ENCODE measurements at regions not wholly inside any gene's neighbourhood (a gene's known extent, or its start where the extent isn't known, plus 50 kb on each side); places are given as distances from the start of the nearest gene placed in this dataset.

DNA sequence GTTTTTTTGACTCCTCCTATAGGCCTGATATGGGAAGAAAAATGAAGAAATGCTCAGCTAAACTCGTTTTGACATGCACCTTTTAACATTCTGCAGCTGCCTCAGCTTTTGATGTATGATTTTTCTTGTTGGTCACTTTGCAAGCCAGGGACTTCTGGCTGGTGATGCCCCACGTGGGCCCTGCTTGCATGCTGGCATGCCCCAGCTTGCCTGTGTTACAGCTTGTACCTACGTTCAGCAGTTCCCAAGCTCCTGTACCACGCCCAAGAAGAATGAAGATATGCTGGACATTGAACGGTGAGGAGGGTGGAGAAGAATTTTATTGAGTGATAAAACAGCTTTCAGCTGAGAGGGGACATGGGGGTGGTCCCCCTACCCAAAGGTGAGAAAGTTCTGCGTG lies 245.6 kb upstream of the FZD8 start:
- no peak for DNase-seq
- H3K36me3 ChIP-seq, result no peaks in the 10 kb centered on the region
- no peak for ATAC-seq
- no peaks in the 10 kb centered on the region for H3K4me1 ChIP-seq
- TF ChIP-seq CTCF (IDR thresholded peaks at IDR 0.05 in 4 of 5, conservative IDR thresholded peaks at IDR 0.05 in 1 of 5), result no peak
- TF ChIP-seq POLR2A (IDR thresholded peaks at IDR 0.05), result no peak
- H3K27me3 ChIP-seq, result peaks cover 0 to 3% (median 0%) of the 10 kb centered on the region in 3 donors
- no peaks in the 10 kb centered on the region for H3K9me3 ChIP-seq
- intact Hi-C loops (cut with DNase I; ENCODE audit: low total_unique reads), result no loop called here
- in situ Hi-C loops (cut with MboI; ENCODE audit: low sequenced_read_pairs in 4 of 4), result no loop called here
- H3K4me3 ChIP-seq, result no peak overlapping the region
- no peak overlapping the region for H3K27ac ChIP-seq

- ATAC-seq (no peak), DNase-seq (no peak)
- H3K27ac ChIP-seq, result no peak overlapping the region
- H3K36me3 ChIP-seq, result no peaks in the 10 kb centered on the region
- H3K9me3 ChIP-seq, result no peaks in the 10 kb centered on the region
- H3K4me3 ChIP-seq, result no peak overlapping the region
- no peaks in the 10 kb centered on the region for H3K4me1 ChIP-seq
- in situ Hi-C loops (cut with MboI; ENCODE audit: low sequenced_read_pairs in 4 of 4) (no loop called here), intact Hi-C loops (cut with DNase I; ENCODE audit: low total_unique reads) (no loop called here)
- H3K27me3 ChIP-seq, result peaks cover 0 to 3% (median 0%) of the 10 kb centered on the region in 3 donors
- TF ChIP-seq POLR2A (IDR thresholded peaks at IDR 0.05), result no peak
- TF ChIP-seq CTCF (IDR thresholded peaks at IDR 0.05 in 4 of 5, conservative IDR thresholded peaks at IDR 0.05 in 1 of 5), result no peak
Observed at GRCh38 chr10:35885076-35885475, 243.0 kb upstream of the FZD8 start.

DNA sequence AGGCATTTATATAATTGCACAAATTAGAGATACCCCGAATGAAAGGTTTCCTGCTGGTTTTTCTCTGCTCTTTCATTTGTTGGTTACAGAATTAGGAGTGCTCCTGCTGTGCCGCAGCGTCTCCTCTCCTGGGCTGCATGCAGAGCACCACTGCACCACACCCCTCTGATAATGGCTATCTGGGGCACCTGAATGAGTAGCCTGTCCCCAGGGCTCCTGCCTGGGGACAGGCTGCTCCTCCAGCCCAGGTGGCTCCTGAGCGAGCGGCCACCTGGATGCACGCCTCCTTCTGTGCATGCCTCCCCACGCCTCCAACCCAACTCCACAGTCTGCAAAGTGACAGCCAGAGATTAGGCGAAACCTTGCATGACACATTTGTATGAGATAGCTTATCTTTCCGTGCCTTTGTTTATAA lies 242.6 kb upstream of the FZD8 start:
- ATAC-seq (no peak), DNase-seq (no peak)
- Histone ChIP-seq H3K4me3 (no peak overlapping the region), H3K4me1 (no peaks in the 10 kb centered on the region), H3K36me3 (no peaks in the 10 kb centered on the region), H3K9me3 (no peaks in the 10 kb centered on the region), H3K27me3 (peaks cover 0 to 3% (median 0%) of the 10 kb centered on the region in 3 donors), H3K27ac (no peak overlapping the region)
- TF ChIP-seq POLR2A (IDR thresholded peaks at IDR 0.05) (no peak), CTCF (IDR thresholded peaks at IDR 0.05 in 4 of 5, conservative IDR thresholded peaks at IDR 0.05 in 1 of 5) (no peak)
- intact Hi-C loops (cut with DNase I; ENCODE audit: low total_unique reads) (no loop called here), in situ Hi-C loops (cut with MboI; ENCODE audit: low sequenced_read_pairs in 4 of 4) (no loop called here)

DNA sequence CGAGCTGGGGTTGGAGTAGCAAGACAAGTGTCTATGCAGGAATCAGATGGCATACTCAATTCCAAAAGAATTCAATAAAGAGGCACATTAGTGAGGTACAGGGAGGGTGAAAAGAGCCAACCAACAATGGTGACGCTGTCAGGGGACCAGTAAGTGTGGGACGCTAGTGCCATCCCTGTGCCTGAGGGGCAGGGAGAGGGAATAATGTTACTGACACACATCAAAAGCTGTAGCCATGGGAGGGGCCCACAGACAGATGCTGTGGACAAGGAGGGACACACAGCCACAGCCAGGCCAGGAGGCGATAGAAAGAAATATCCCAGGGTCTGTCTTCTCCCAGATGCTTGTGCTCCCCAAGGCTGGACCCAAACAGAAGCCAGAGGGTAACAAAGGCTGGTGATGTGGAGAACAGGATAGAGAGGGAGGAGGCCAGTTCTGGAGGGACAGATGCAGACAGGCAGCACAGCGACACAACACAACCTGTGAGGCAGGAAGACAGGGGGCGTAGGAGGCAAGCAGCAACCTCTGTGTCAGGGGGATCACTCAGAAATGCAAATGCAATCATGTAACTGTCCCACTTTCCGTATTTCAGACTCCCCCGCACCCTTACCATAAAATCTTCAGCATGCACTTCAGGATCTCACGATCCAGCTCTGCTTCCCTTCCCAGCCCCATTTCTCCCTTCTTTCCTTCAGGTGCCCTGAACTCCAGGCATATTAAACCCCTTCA lies 240.5 kb upstream of the FZD8 start:
- H3K27me3 ChIP-seq, result no peaks in the 10 kb centered on the region
- no peak for TF ChIP-seq POLR2A (IDR thresholded peaks at IDR 0.05)
- TF ChIP-seq CTCF (IDR thresholded peaks at IDR 0.05 in 4 of 5, conservative IDR thresholded peaks at IDR 0.05 in 1 of 5), result no peak
- in situ Hi-C loops (cut with MboI; ENCODE audit: low sequenced_read_pairs in 4 of 4) (no loop called here), intact Hi-C loops (cut with DNase I; ENCODE audit: low total_unique reads) (no loop called here)
- no peak overlapping the region for H3K4me3 ChIP-seq
- DNase-seq (no peak), ATAC-seq (no peak)
- H3K4me1 ChIP-seq, result no peaks in the 10 kb centered on the region
- no peak overlapping the region for H3K27ac ChIP-seq
- no peaks in the 10 kb centered on the region for H3K9me3 ChIP-seq
- no peaks in the 10 kb centered on the region for H3K36me3 ChIP-seq

- ATAC-seq, result no peak
- no peaks in the 10 kb centered on the region for H3K4me1 ChIP-seq
- H3K9me3 ChIP-seq, result no peaks in the 10 kb centered on the region
- in situ Hi-C loops (cut with MboI; ENCODE audit: low sequenced_read_pairs in 4 of 4) (no loop called here), intact Hi-C loops (cut with DNase I; ENCODE audit: low total_unique reads) (no loop called here)
- no peak overlapping the region for H3K4me3 ChIP-seq
- TF ChIP-seq POLR2A (IDR thresholded peaks at IDR 0.05) (no peak), CTCF (IDR thresholded peaks at IDR 0.05 in 4 of 5, conservative IDR thresholded peaks at IDR 0.05 in 1 of 5) (no peak)
- no peak for DNase-seq
- no peak overlapping the region for H3K27ac ChIP-seq
- H3K36me3 ChIP-seq, result no peaks in the 10 kb centered on the region
- no peaks in the 10 kb centered on the region for H3K27me3 ChIP-seq
Observed at GRCh38 chr10:35881320-35881719, 239.2 kb upstream of the FZD8 start.

Measured in gastrocnemius medialis (tissue), 4 donors.